Epithelial cell of esophagus (primary cell): ENCODE measurements at regions not wholly inside any gene's neighbourhood (a gene's known extent, or its start where the extent isn't known, plus 50 kb on each side); places are given as distances from the start of the nearest gene placed in this dataset.

Experiments used
- DNase-seq: peaks from one replicate; pipeline ENCODE4 v3.0.0; 2010; ENCODE audit warnings: low read depth
- H3K4me3 ChIP-seq: 2 replicates; pipeline ENCODE4 v1.5.1; 2011; ENCODE audit warnings: mild to moderate bottlenecking, low read length, control low read depth
- TF ChIP-seq, protein P1 (sequence below): IDR thresholded peaks from 2 replicates; pipeline ENCODE4 v1.5.1; 2011; ENCODE audit warnings: low read depth, mild to moderate bottlenecking, low read length, control low read depth, inconsistent platforms; ENCODE audit not compliant: insufficient read depth; ENCODE audit errors: missing control alignments

DNA sequence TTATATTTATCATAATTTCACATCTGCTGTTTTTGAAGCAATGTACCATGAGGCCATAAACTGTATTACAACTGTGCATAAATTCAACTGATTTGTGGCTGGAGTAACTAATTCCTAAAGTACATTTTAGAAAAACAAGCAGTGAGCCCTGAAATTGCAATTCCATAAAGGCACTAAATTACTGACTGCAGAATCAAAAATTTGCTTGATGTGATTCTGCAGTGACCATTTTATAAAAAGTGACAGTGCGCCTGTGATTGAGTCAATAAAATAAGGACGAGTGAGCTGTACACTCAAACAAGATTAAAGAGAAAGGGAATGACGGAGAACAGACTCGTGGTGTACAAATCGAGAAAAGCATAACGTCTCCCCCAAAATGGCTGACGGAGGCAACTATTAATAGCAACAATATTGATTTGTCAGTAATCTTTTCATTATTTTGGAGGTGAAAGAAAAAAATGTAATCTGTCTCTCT is 121.4 kb upstream of the MEIS2 start:
- DNase-seq = no peak
- H3K4me3 ChIP-seq = no peak overlapping the region
- TF ChIP-seq, protein P1, sequence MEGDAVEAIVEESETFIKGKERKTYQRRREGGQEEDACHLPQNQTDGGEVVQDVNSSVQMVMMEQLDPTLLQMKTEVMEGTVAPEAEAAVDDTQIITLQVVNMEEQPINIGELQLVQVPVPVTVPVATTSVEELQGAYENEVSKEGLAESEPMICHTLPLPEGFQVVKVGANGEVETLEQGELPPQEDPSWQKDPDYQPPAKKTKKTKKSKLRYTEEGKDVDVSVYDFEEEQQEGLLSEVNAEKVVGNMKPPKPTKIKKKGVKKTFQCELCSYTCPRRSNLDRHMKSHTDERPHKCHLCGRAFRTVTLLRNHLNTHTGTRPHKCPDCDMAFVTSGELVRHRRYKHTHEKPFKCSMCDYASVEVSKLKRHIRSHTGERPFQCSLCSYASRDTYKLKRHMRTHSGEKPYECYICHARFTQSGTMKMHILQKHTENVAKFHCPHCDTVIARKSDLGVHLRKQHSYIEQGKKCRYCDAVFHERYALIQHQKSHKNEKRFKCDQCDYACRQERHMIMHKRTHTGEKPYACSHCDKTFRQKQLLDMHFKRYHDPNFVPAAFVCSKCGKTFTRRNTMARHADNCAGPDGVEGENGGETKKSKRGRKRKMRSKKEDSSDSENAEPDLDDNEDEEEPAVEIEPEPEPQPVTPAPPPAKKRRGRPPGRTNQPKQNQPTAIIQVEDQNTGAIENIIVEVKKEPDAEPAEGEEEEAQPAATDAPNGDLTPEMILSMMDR = no peak

DNA sequence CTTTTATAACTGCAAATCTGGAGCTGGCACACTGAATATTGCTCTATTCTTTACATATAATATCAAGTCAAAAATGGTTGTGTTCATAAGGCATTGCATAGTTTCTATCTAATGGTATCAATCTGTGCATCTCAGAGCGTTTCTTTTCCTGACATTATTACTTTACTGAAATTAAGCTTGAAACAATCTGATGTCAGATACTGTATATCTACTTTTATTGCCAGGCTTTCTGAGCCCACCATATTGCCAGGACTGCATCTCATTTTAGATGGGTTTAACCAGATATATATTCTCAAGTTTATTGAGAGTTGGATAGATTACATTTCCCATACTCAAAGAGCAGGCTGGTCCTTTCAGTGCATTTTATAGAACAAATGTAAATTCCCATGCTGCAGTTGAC is 122.7 kb upstream of the MEIS2 start:
- TF ChIP-seq, protein P1 = no peak

DNA sequence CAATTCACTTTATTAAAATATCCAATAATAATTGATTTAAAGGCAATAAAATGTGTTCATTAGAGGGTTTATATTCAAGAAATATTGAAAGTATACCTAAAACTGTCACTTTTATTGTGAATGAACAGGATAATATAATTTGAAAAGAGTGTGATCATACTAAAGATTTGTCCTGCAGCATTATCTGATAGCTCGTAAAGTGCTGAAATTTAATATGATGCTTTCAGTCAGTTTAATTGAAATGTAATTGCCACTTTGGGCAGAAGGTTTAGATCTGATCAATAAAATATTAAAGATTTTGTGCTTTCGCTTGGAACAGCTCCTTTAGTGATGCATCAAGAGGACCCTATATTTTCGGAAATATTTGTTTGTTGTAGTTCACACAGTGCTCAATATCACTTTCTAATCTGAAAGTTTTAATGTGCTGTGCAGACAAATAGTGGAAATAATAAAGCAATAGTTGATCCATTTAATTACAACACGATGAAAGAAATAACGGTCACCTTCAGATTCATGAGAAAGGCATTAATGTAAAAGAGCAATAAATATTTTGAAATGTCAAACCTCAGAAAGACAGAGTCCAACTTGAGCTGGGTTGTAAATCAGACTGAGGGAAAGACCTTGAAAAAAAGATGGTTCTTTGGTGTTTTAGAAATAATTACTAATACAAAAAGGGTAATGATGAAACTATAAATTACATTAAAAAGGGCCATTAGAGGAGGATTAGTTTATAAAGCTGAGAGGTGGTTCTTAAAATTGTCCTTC is 129.7 kb upstream of the MEIS2 start:
- TF ChIP-seq, protein P1 = no peak
- no peak for DNase-seq
- H3K4me3 ChIP-seq = no peak overlapping the region

More for the DNA sequence above, 122.7 kb upstream of the MEIS2 start:
- no peak for DNase-seq
- H3K4me3 ChIP-seq = no peak overlapping the region

DNA sequence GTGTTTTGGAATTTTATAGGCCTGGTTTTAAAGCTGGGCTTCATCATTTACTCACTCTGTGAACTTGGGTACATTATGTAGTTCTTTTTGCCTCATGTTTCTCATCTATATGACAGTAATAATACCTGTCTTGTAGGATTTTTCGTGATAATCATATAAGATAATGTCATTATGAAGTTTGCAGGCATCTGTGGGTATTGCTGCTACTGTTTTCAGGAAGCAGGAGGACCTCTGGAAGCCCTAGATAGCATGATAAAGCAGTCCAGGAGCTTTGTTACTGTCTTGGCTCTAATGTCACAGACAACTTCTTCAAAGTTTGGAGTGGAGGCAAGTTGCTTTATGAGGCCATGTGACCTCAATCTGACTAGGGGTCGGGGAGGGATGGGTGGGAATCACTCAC is 145.0 kb upstream of the MEIS2 start:
- no peak overlapping the region for H3K4me3 ChIP-seq
- DNase-seq = no peak
- TF ChIP-seq, protein P1 = no peak

DNA sequence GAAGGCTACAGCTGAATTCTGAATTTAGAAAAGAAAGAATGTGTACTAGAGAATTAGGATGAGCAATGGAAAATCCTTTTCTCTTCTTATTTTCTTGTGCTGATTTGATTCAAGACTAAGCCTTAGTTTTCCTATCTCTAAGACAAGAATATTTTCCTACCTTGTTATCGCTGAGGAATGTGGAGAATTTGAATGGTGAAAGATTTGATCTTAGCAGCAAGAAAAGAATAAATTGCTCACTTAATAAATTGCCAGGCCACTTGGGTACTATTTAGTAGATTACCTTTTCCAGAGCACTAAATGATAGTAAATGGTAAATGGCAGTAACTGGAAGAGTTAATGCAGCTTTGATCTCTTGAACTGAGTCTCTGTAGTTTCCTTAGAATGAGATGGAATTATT is 145.7 kb upstream of the MEIS2 start:
- H3K4me3 ChIP-seq = no peak overlapping the region
- TF ChIP-seq, protein P1 = no peak
- DNase-seq = no peak

DNA sequence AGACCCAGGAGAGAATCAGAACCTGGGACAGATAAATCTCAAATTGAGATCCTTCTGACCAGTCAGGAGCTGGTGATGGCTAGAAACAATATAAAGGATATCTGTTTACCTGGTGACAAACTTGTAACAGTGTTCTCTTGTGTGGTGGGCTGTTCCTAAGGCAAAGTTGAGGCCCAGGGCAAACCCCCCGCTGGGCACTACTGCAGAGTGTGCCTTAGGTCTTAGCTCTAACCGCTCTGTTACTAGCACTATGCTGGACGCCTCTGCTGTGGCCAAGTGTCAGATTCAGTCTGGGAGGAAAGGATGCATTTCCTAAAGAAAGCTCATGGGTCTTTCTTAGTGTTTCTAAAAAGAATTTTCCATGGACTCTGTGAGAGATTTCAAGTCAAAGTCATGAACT is 146.5 kb upstream of the MEIS2 start:
- no peak for DNase-seq
- H3K4me3 ChIP-seq = no peak overlapping the region
- TF ChIP-seq, protein P1 = no peak

DNA sequence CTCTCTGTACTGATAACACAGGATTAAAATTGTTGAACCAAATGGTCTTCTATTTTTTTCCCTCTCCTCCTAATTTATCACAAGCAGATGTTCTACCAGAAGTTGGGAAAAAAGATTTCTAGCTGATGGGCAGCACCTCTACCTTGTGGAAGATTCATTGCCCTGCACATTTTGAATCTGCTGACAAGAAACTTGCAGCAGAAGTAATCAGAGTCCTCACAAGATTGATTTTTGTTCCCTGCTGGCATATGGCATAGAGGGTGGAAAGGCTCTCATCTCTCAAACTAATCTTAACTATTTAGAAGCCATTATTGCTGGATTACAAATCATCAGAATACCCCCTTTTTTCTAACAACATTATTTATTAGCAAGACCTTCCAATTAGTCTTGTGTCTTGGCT is 148.9 kb upstream of the MEIS2 start:
- TF ChIP-seq, protein P1 = no peak
- no peak overlapping the region for H3K4me3 ChIP-seq
- DNase-seq = no peak
